HFF-Myc (cell line): ENCODE measurements at regions not wholly inside any gene's neighbourhood (a gene's known extent, or its start where the extent isn't known, plus 50 kb on each side); places are given as distances from the start of the nearest gene placed in this dataset.

Source experiments
- DNase-seq: peaks from one replicate; pipeline ENCODE4 v3.0.0-alpha.2; 2011; ENCODE audit warnings: low read depth; ENCODE audit errors: extremely low read depth
- H3K4me3 ChIP-seq: replicated peaks from 2 replicates; pipeline ENCODE4 v1.5.1; 2011; ENCODE audit warnings: low read depth, mild to moderate bottlenecking, control low read depth, low read length
- TF ChIP-seq, protein P1 (sequence below): IDR thresholded peaks from 2 replicates; pipeline ENCODE4 v1.5.1; 2012; ENCODE audit warnings: mild to moderate bottlenecking, low read depth, low read length, control low read depth; ENCODE audit errors: missing control alignments

- DNase-seq = no peak
- H3K4me3 ChIP-seq = no peak overlapping the region
- TF ChIP-seq, protein P1, sequence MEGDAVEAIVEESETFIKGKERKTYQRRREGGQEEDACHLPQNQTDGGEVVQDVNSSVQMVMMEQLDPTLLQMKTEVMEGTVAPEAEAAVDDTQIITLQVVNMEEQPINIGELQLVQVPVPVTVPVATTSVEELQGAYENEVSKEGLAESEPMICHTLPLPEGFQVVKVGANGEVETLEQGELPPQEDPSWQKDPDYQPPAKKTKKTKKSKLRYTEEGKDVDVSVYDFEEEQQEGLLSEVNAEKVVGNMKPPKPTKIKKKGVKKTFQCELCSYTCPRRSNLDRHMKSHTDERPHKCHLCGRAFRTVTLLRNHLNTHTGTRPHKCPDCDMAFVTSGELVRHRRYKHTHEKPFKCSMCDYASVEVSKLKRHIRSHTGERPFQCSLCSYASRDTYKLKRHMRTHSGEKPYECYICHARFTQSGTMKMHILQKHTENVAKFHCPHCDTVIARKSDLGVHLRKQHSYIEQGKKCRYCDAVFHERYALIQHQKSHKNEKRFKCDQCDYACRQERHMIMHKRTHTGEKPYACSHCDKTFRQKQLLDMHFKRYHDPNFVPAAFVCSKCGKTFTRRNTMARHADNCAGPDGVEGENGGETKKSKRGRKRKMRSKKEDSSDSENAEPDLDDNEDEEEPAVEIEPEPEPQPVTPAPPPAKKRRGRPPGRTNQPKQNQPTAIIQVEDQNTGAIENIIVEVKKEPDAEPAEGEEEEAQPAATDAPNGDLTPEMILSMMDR = no peak
These were observed 329.4 kb downstream of the TFEC start for GRCh38 chr7:115701141-115701540.

DNA sequence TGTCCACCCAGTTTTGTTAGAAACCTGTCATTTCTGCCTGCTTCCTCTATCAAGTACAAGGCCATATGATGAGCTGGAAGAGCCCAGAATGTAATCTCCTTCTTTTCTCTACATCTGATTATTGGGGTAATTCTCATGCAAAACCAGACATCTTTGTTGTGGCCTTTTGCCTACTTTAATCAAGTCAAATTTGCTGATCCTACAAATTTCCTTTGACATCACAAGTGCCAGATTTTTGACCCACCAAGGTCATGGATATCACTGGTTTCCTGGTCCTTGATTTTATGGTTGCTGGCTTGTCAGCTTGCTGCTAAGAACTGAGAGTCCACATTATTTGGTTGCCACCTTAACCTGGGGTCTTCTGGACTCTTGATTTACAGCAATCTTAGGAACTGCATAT, 336.1 kb downstream of the TFEC start:
- H3K4me3 ChIP-seq = no peak overlapping the region
- no peak for DNase-seq
- TF ChIP-seq, protein P1 = no peak

- no peak for DNase-seq
- TF ChIP-seq, protein P1 = no peak
- H3K4me3 ChIP-seq = no peak overlapping the region
These were observed 336.8 kb downstream of the TFEC start for GRCh38 chr7:115693779-115694178.

GRCh38 chr7:115689941-115690340, 340.6 kb downstream of the TFEC start:
- peak; percentile 53 for DNase-seq
- TF ChIP-seq, protein P1 = no peak
- H3K4me3 ChIP-seq = no peak overlapping the region

DNA sequence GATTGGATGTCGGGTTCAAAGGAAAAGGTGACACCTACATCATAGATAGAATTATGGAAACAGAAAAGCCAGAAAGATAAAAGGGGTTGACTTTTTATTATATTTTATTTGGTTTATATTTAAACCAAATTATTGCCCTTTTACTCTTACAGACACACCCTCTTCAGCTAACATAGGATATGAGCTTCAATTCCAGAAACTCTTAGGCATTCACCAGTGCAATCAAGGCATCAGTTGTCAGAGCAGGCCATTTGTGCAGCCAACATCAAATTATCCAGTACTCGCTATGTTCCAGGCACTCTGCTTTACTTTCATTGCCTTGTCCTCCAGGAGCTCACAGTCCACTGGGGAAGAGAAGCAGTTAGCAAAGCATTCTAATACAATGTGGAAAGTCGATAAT, 347.5 kb downstream of the TFEC start:
- TF ChIP-seq, protein P1 = no peak
- no peak for DNase-seq
- no peak overlapping the region for H3K4me3 ChIP-seq

- no peak overlapping the region for H3K4me3 ChIP-seq
- TF ChIP-seq, protein P1 = no peak
- no peak for DNase-seq
These were observed 348.1 kb downstream of the TFEC start for GRCh38 chr7:115682507-115682906.

GRCh38 chr7:115680921-115681320, 349.6 kb downstream of the TFEC start:
- H3K4me3 ChIP-seq = no peak overlapping the region
- TF ChIP-seq, protein P1 = no peak
- DNase-seq = no peak
